ENCODE measurements at regions not wholly inside any gene's neighbourhood (a gene's known extent, or its start where the extent isn't known, plus 50 kb on each side); places are given as distances from the start of the nearest gene placed in this dataset.

GRCh38 chr13:70890289-70890688 lies 782.0 kb upstream of the KLHL1 start:
- TF ChIP-seq CTCF (IDR thresholded peaks at IDR 0.05) (no peak), ZFX (IDR thresholded peaks at IDR 0.05; ENCODE audit: borderline replicate concordance) (no peak)
